HCT116 (cell line): ENCODE measurements at regions not wholly inside any gene's neighbourhood (a gene's known extent, or its start where the extent isn't known, plus 50 kb on each side); places are given as distances from the start of the nearest gene placed in this dataset.

Source experiments
- ATAC-seq: fragments of 200-7000 bp; cut with Tn5 transposase; 2 replicates; pipeline ENCODE4 v1.9.1; 2020; ENCODE audit warnings: mild to moderate bottlenecking, moderate library complexity
- BruUV-seq: library from RNA; stranded (reverse); fragments of 400-500 nt; replicated peaks from 2 replicates; lab custom pipeline; 2021; lab: Mats Ljungman, UMichigan
- CTCF ChIA-PET: fragments of 300-600 bp; sonication (Branson Sonifier 250); formaldehyde crosslinking; loops from one replicate; lab custom pipeline; 2021; ENCODE audit warnings: antibody characterized with exemption; lab: Charles Lee
- POLR2A ChIA-PET: fragments of 300-600, 350-600 bp; sonication (Branson Sonifier 250); formaldehyde crosslinking; loops from one replicate; lab custom pipeline; 2021; ENCODE audit warnings: antibody characterized with exemption; lab: Charles Lee
- RAD21 ChIA-PET, 2 experiments: fragments of 300-600 bp; sonication (Branson Sonifier 250); formaldehyde crosslinking; loops; one replicate each; lab custom pipeline; 2023; ENCODE audit warnings: low total read pairs in 2 of 2; ENCODE audit not compliant: uncharacterized antibody in 2 of 2, unreplicated experiment in 2 of 2, low non-redundant PET in 1 of 2; lab: Charles Lee
- DNase-seq: peaks from one replicate; pipeline ENCODE4 v3.0.0-alpha.2; 2010; ENCODE audit warnings: low read depth, low spot score
- H2AFZ ChIP-seq: fragments of 200-600 bp; shearing (Covaris generic), sonication (generic); 2 replicates; pipeline ENCODE4 v1.6.1; 2017; ENCODE audit warnings: low read depth, mixed run types, mixed read lengths, antibody characterized with exemption, low read length; ENCODE audit not compliant: poor library complexity, severe bottlenecking
- H3K27ac ChIP-seq: 2 replicates; pipeline ENCODE4 v1.5.1; 2012; ENCODE audit warnings: low read depth, low read length
- H3K27me3 ChIP-seq: fragments of 200-600 bp; sonication (generic); 2 replicates; pipeline ENCODE4 v1.6.1; 2016; ENCODE audit warnings: mixed run types, low read length, mixed read lengths; ENCODE audit not compliant: insufficient read depth
- H3K36me3 ChIP-seq, 2 experiments: fragments of 200-500 bp in 1 of 2; fragments of 200-600 bp in 1 of 2; sonication (Bioruptor generic) in 1 of 2; sonication (generic) in 1 of 2; 2 replicates each; pipeline versions ENCODE4 v1.5.1 to v1.6.1; 2014 to 2016; ENCODE audit warnings: low read length in 2 of 2, inconsistent platforms in 1 of 2, mixed read lengths in 1 of 2, mixed run types in 1 of 2; ENCODE audit not compliant: insufficient read depth in 2 of 2, control insufficient read depth in 1 of 2
- H3K4me1 ChIP-seq, 2 experiments: fragments of 200-600 bp in 1 of 2; sonication (generic) in 1 of 2; 2 replicates each; pipeline versions ENCODE4 v1.5.1 to v1.6.1; 2012 to 2017; ENCODE audit warnings: low read length in 2 of 2, inconsistent platforms in 1 of 2, mild to moderate bottlenecking in 1 of 2, mixed read lengths in 1 of 2, mixed run types in 1 of 2, moderate library complexity in 1 of 2; ENCODE audit not compliant: insufficient read depth in 2 of 2, control insufficient read depth in 1 of 2
- H3K4me2 ChIP-seq: fragments of 200-600 bp; sonication (generic); 2 replicates; pipeline ENCODE4 v1.6.1; 2017; ENCODE audit warnings: mixed run types, low read length, mixed read lengths
- H3K4me3 ChIP-seq, 2 experiments: fragments of 200-600 bp in 1 of 2; sonication (generic) in 1 of 2; replicated peaks in 1 of 2; 2 replicates each; pipeline ENCODE4 v1.5.1; 2011 to 2016; ENCODE audit warnings: low read length in 2 of 2, control low read depth in 1 of 2, low read depth in 1 of 2, mild to moderate bottlenecking in 1 of 2, mixed read lengths in 1 of 2, mixed run types in 1 of 2
- H3K79me2 ChIP-seq: fragments of 200-600 bp; sonication (generic); 2 replicates; pipeline ENCODE4 v1.6.1; 2017; ENCODE audit warnings: mild to moderate bottlenecking, mixed run types, low read length, moderate library complexity, mixed read lengths; ENCODE audit not compliant: insufficient read depth
- H3K9ac ChIP-seq: fragments of 200-600 bp; sonication (generic); 2 replicates; pipeline ENCODE4 v1.6.1; 2016; ENCODE audit warnings: low read length, mixed read lengths
- H3K9me2 ChIP-seq: fragments of 200-600 bp; sonication (generic), shearing (Covaris generic); 2 replicates; pipeline ENCODE4 v1.6.1; 2017; ENCODE audit warnings: mixed run types, mild to moderate bottlenecking, moderate library complexity; ENCODE audit not compliant: insufficient read depth
- H3K9me3 ChIP-seq, 2 experiments: fragments of 200-500 bp in 1 of 2; fragments of 200-600 bp in 1 of 2; sonication (Bioruptor generic) in 1 of 2; sonication (generic) in 1 of 2; 2 replicates each; pipeline ENCODE4 v1.6.1; 2014 to 2017; ENCODE audit warnings: low read length in 2 of 2, mixed read lengths in 2 of 2, inconsistent platforms in 1 of 2, low read depth in 1 of 2, mild to moderate bottlenecking in 1 of 2, mixed run types in 1 of 2, moderate library complexity in 1 of 2; ENCODE audit not compliant: control insufficient read depth in 1 of 2, insufficient read depth in 1 of 2
- H4K20me1 ChIP-seq: fragments of 200-600 bp; sonication (generic), shearing (Covaris generic); 2 replicates; pipeline ENCODE4 v1.6.1; 2017; ENCODE audit warnings: mixed run types, mild to moderate bottlenecking, moderate library complexity; ENCODE audit not compliant: insufficient read depth
- CEBPB ChIP-seq: IDR thresholded peaks from 2 replicates; pipeline ENCODE4 v1.6.1; 2012; ENCODE audit warnings: low read depth
- FOSL1 ChIP-seq: IDR thresholded peaks from 2 replicates; pipeline ENCODE4 v1.6.1; 2012; ENCODE audit warnings: low read depth
- JUND ChIP-seq: IDR thresholded peaks from 2 replicates; pipeline ENCODE4 v1.6.1; 2012
- POLR2A ChIP-seq: IDR thresholded peaks from 2 replicates; pipeline ENCODE4 v1.7.0; 2011; ENCODE audit warnings: borderline replicate concordance; ENCODE audit not compliant: insufficient read depth, insufficient read length; ENCODE audit errors: extremely low read depth
- RAD21 ChIP-seq: IDR thresholded peaks from 2 replicates; pipeline ENCODE4 v1.6.1; 2012; ENCODE audit warnings: low read depth, mild to moderate bottlenecking
- TCF7L2 ChIP-seq: IDR thresholded peaks from 2 replicates; pipeline ENCODE4 v1.7.0; 2011; ENCODE audit warnings: borderline replicate concordance, inconsistent platforms; ENCODE audit not compliant: insufficient read depth, insufficient read length; ENCODE audit errors: extremely low read depth
- YY1 ChIP-seq: IDR thresholded peaks from 2 replicates; pipeline ENCODE4 v1.6.1; 2011; ENCODE audit warnings: low read length, low read depth, moderate library complexity, mild to moderate bottlenecking; ENCODE audit not compliant: insufficient replicate concordance; ENCODE audit errors: extremely low read depth
- ZFX ChIP-seq: fragments of 450-650 bp; IDR thresholded peaks from 2 replicates; pipeline ENCODE4 v1.6.1; 2017
- ZNF274 ChIP-seq: fragments of 200-500 bp; sonication (Bioruptor generic); IDR thresholded peaks from 2 replicates; pipeline ENCODE4 v1.6.1; 2014; ENCODE audit warnings: mild to moderate bottlenecking, low read depth, low read length, inconsistent platforms
- intact Hi-C: fragments of 100-400 bp; cut with micrococcal nuclease; formaldehyde crosslinking; loops from 2 replicates; pipeline ENCODE4 v1.10.0; 2022
- TF ChIP-seq, protein P1 (sequence below): IDR thresholded peaks from 2 replicates; pipeline ENCODE4 v1.6.1; 2012; ENCODE audit warnings: low read depth
- TF ChIP-seq, protein P2 (sequence below), 3 experiments: fragments of 200-600 bp in 1 of 3; sonication (generic) in 1 of 3; IDR thresholded peaks in 2 of 3; conservative IDR thresholded peaks in 1 of 3; 2 replicates each; pipeline ENCODE4 v1.5.1; 2012 to 2017; ENCODE audit warnings: low read depth in 2 of 3, low read length in 2 of 3, antibody characterized with exemption in 1 of 3, borderline replicate concordance in 1 of 3, control low read depth in 1 of 3, mild to moderate bottlenecking in 1 of 3, mixed read lengths in 1 of 3, mixed run types in 1 of 3, moderate library complexity in 1 of 3; ENCODE audit not compliant: insufficient read depth in 1 of 3
- TF ChIP-seq, protein P3 (sequence below): IDR thresholded peaks from 2 replicates; pipeline ENCODE4 v1.6.1; 2011; ENCODE audit warnings: mild to moderate bottlenecking, low read length, moderate library complexity; ENCODE audit not compliant: insufficient replicate concordance; ENCODE audit errors: extremely low read depth
- TF ChIP-seq, protein P4 (sequence below): IDR thresholded peaks from 2 replicates; pipeline ENCODE4 v1.6.1; 2012
- TF ChIP-seq, protein P5 (sequence below): IDR thresholded peaks from 2 replicates; pipeline ENCODE4 v1.6.1; 2012

DNA sequence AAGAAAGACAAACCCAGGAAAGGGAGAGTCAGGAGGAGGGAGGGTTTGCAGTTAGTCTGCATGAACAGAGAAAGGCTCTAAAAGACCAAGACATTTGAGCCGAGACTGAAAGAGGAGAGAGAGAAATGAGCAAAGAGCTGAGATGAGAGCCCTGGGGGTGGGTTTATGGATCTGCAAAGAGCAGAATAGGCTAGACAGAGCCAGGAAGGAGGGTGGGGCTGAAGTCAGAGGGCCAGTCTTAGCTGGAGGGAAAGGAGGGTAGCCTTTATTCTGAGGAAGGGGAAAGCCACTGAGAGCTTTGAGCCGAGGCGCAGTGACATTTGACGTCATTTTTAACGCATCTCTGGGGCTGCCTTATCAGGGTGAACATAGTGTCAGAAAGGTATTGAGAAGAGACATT lies 85.7 kb upstream of the CDH13 start:
- no peak overlapping the region for H3K4me2 ChIP-seq
- ChIA-PET CTCF (no interaction called here), RAD21 (no interaction called here), POLR2A (no interaction called here)
- H3K27me3 ChIP-seq = peaks cover 2% of the 10 kb centered on the region
- DNase-seq (no peak), ATAC-seq (no peak)
- H3K4me3 ChIP-seq = no peak overlapping the region
- BruUV-seq = no TSS peak
- no peak overlapping the region for H3K9ac ChIP-seq
- no peak overlapping the region for H2AFZ ChIP-seq
- intact Hi-C loops = no loop called here
- H3K4me1 ChIP-seq = no peaks in the 10 kb centered on the region
- TF ChIP-seq ZFX = no peak
- TF ChIP-seq FOSL1 = no peak
- TF ChIP-seq, protein P1, sequence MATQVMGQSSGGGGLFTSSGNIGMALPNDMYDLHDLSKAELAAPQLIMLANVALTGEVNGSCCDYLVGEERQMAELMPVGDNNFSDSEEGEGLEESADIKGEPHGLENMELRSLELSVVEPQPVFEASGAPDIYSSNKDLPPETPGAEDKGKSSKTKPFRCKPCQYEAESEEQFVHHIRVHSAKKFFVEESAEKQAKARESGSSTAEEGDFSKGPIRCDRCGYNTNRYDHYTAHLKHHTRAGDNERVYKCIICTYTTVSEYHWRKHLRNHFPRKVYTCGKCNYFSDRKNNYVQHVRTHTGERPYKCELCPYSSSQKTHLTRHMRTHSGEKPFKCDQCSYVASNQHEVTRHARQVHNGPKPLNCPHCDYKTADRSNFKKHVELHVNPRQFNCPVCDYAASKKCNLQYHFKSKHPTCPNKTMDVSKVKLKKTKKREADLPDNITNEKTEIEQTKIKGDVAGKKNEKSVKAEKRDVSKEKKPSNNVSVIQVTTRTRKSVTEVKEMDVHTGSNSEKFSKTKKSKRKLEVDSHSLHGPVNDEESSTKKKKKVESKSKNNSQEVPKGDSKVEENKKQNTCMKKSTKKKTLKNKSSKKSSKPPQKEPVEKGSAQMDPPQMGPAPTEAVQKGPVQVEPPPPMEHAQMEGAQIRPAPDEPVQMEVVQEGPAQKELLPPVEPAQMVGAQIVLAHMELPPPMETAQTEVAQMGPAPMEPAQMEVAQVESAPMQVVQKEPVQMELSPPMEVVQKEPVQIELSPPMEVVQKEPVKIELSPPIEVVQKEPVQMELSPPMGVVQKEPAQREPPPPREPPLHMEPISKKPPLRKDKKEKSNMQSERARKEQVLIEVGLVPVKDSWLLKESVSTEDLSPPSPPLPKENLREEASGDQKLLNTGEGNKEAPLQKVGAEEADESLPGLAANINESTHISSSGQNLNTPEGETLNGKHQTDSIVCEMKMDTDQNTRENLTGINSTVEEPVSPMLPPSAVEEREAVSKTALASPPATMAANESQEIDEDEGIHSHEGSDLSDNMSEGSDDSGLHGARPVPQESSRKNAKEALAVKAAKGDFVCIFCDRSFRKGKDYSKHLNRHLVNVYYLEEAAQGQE = no peak
- TF ChIP-seq, protein P2, sequence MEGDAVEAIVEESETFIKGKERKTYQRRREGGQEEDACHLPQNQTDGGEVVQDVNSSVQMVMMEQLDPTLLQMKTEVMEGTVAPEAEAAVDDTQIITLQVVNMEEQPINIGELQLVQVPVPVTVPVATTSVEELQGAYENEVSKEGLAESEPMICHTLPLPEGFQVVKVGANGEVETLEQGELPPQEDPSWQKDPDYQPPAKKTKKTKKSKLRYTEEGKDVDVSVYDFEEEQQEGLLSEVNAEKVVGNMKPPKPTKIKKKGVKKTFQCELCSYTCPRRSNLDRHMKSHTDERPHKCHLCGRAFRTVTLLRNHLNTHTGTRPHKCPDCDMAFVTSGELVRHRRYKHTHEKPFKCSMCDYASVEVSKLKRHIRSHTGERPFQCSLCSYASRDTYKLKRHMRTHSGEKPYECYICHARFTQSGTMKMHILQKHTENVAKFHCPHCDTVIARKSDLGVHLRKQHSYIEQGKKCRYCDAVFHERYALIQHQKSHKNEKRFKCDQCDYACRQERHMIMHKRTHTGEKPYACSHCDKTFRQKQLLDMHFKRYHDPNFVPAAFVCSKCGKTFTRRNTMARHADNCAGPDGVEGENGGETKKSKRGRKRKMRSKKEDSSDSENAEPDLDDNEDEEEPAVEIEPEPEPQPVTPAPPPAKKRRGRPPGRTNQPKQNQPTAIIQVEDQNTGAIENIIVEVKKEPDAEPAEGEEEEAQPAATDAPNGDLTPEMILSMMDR (IDR thresholded peaks at IDR 0.05 in 2 of 3, conservative IDR thresholded peaks at IDR 0.05 in 1 of 3; ENCODE audit: borderline replicate concordance in 1 of 3, insufficient read depth in 1 of 3, low read depth in 2 of 3, low read length in 2 of 3) = no peak
- no peak for TF ChIP-seq POLR2A
- no peak for TF ChIP-seq CEBPB
- TF ChIP-seq YY1 = no peak
- TF ChIP-seq RAD21 = no peak
- TF ChIP-seq, protein P3, sequence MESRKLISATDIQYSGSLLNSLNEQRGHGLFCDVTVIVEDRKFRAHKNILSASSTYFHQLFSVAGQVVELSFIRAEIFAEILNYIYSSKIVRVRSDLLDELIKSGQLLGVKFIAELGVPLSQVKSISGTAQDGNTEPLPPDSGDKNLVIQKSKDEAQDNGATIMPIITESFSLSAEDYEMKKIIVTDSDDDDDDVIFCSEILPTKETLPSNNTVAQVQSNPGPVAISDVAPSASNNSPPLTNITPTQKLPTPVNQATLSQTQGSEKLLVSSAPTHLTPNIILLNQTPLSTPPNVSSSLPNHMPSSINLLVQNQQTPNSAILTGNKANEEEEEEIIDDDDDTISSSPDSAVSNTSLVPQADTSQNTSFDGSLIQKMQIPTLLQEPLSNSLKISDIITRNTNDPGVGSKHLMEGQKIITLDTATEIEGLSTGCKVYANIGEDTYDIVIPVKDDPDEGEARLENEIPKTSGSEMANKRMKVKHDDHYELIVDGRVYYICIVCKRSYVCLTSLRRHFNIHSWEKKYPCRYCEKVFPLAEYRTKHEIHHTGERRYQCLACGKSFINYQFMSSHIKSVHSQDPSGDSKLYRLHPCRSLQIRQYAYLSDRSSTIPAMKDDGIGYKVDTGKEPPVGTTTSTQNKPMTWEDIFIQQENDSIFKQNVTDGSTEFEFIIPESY = no peak
- no peak for TF ChIP-seq TCF7L2
- TF ChIP-seq, protein P4, sequence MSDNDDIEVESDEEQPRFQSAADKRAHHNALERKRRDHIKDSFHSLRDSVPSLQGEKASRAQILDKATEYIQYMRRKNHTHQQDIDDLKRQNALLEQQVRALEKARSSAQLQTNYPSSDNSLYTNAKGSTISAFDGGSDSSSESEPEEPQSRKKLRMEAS = no peak
- no peak for TF ChIP-seq JUND
- no peak for TF ChIP-seq ZNF274
- TF ChIP-seq, protein P5, sequence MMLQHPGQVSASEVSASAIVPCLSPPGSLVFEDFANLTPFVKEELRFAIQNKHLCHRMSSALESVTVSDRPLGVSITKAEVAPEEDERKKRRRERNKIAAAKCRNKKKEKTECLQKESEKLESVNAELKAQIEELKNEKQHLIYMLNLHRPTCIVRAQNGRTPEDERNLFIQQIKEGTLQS = no peak
- no peaks in the 10 kb centered on the region for H3K79me2 ChIP-seq
- H3K9me3 ChIP-seq = no peaks in the 10 kb centered on the region; a peak in 1 of 4 replicates
- H4K20me1 ChIP-seq = no peaks in the 10 kb centered on the region
- no peaks in the 10 kb centered on the region for H3K9me2 ChIP-seq
- H3K27ac ChIP-seq = no peak overlapping the region
- no peaks in the 10 kb centered on the region; a peak in 1 of 4 replicates for H3K36me3 ChIP-seq
